ENCODE measurements at regions not wholly inside any gene's neighbourhood (a gene's known extent, or its start where the extent isn't known, plus 50 kb on each side); places are given as distances from the start of the nearest gene placed in this dataset.

DNA sequence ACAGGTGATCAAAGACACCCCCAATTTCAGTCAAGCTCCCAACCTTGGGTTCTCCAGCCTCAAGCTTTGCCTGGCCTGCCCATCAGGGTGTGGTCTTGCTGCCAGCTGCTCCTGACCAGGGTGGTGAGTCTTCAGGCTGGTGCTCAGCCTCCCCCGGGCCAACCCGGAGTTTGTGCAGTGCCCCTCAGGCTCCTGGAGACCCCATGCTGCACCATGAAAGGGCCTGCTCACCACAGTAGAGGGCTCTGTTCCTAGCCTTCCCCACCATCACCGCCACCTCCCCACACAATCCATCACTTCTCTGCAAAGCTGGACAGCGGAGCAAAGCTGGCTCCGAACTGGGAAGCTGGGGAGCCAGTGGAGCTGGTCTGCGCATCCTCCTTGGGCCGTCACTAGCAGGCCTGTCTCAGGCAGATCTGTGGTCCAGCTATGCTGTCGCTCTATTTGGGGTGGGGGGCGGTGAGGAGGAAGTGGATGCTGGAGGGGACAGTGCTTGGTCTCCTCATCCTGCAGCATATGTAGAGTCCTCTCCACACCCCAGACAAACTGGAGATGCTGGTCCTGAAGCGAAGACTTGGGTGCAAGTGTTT lies 88.5 kb upstream of the RPL38 start:
- DNase-seq (ENCODE audit: low spot score), result no peak
- WGBS, result 83% methylated on average over 10 of the region's 10 CpGs
- no peak for TF ChIP-seq CTCF (IDR thresholded peaks at IDR 0.05)
- TF ChIP-seq POLR2AphosphoS5 (IDR thresholded peaks at IDR 0.05), result no peak
- no peak for TF ChIP-seq POLR2A (IDR thresholded peaks at IDR 0.05)
- Histone ChIP-seq H3K36me3 (no peaks in the 10 kb centered on the region), H3K27ac (no peak overlapping the region), H3K4me3 (no peak overlapping the region), H3K27me3 (replicated peaks; ENCODE audit: insufficient read depth) (peaks cover 9% of the 10 kb centered on the region), H3K4me1 (replicated peaks) (no peaks in the 10 kb centered on the region), H3K9me3 (no peaks in the 10 kb centered on the region)
- intact Hi-C loops (cut with DNase I), result no loop called here

- H3K9me3 ChIP-seq, result no peaks in the 10 kb centered on the region
- H3K4me3 ChIP-seq, result no peak overlapping the region
- peaks cover 9% of the 10 kb centered on the region for H3K27me3 ChIP-seq (replicated peaks; ENCODE audit: insufficient read depth)
- no peaks in the 10 kb centered on the region for H3K4me1 ChIP-seq (replicated peaks)
- 50% methylated on average over 7 of the region's 7 CpGs for WGBS
- H3K27ac ChIP-seq, result no peak overlapping the region
- TF ChIP-seq CTCF (IDR thresholded peaks at IDR 0.05) (no peak), POLR2AphosphoS5 (IDR thresholded peaks at IDR 0.05) (no peak), POLR2A (IDR thresholded peaks at IDR 0.05) (no peak)
- intact Hi-C loops (cut with DNase I), result no loop called here
- H3K36me3 ChIP-seq, result no peaks in the 10 kb centered on the region
- DNase-seq (ENCODE audit: low spot score), result no peak
Measured at GRCh38 chr17:74115586-74115985, 87.9 kb upstream of the RPL38 start.

DNA sequence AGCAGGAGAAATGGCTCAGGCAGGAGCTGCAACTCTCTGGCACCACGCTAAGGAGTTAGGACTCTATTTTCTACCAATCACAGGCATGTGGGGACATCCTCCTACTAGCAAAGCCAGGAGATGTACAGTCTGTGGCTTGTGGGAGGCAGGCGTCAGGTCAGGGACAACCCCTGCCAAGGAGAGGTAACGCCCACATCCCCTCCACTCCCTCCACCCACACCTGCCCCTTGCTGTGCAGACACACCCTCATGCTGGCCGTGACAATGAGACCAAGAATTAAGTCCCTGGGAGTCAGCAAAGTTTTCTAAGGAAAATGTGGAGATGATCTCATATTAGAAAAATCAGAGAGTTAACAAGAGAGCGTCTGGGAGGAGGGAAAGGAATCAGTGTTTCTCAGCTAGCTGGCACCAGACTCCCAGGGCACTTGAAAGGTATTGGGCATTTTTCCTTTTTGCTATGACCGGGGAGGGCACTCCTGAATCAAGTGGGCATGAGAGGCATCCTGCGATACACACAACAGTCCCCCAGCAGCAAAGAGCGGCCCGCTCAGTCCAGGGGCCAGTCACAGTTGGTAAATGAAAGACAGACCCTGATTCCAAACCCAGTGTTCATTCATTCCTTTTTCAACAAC lies 87.3 kb upstream of the RPL38 start:
- Histone ChIP-seq H3K4me1 (replicated peaks) (no peaks in the 10 kb centered on the region), H3K27me3 (replicated peaks; ENCODE audit: insufficient read depth) (peaks cover 9% of the 10 kb centered on the region), H3K4me3 (no peak overlapping the region), H3K27ac (no peak overlapping the region), H3K36me3 (no peaks in the 10 kb centered on the region), H3K9me3 (no peaks in the 10 kb centered on the region)
- no peak for DNase-seq (ENCODE audit: low spot score)
- WGBS, result 44% methylated on average over 9 of the region's 9 CpGs
- no peak for TF ChIP-seq POLR2A (IDR thresholded peaks at IDR 0.05)
- no peak for TF ChIP-seq POLR2AphosphoS5 (IDR thresholded peaks at IDR 0.05)
- no peak for TF ChIP-seq CTCF (IDR thresholded peaks at IDR 0.05)
- intact Hi-C loops (cut with DNase I), result no loop called here

GRCh38 chr17:74117087-74117698 lies 86.3 kb upstream of the RPL38 start:
- H3K27ac ChIP-seq, result no peak overlapping the region
- H3K4me1 ChIP-seq (replicated peaks), result no peaks in the 10 kb centered on the region
- H3K4me3 ChIP-seq, result no peak overlapping the region
- TF ChIP-seq POLR2AphosphoS5 (IDR thresholded peaks at IDR 0.05) (no peak), CTCF (IDR thresholded peaks at IDR 0.05) (no peak), POLR2A (IDR thresholded peaks at IDR 0.05) (no peak)
- H3K9me3 ChIP-seq, result no peaks in the 10 kb centered on the region
- DNase-seq (ENCODE audit: low spot score), result no peak
- WGBS, result 78% methylated on average over 21 of the region's 21 CpGs
- intact Hi-C loops (cut with DNase I), result no loop called here
- H3K36me3 ChIP-seq, result no peaks in the 10 kb centered on the region
- H3K27me3 ChIP-seq (replicated peaks; ENCODE audit: insufficient read depth), result peaks cover 9% of the 10 kb centered on the region

GRCh38 chr17:74117999-74118421 lies 85.5 kb upstream of the RPL38 start:
- H3K4me1 ChIP-seq (replicated peaks), result no peaks in the 10 kb centered on the region
- no peaks in the 10 kb centered on the region for H3K9me3 ChIP-seq
- H3K27me3 ChIP-seq (replicated peaks; ENCODE audit: insufficient read depth), result peaks cover 9% of the 10 kb centered on the region
- H3K27ac ChIP-seq, result no peak overlapping the region
- WGBS, result 74% methylated on average over 4 of the region's 5 CpGs
- no peak for DNase-seq (ENCODE audit: low spot score)
- TF ChIP-seq POLR2A (IDR thresholded peaks at IDR 0.05) (no peak), CTCF (IDR thresholded peaks at IDR 0.05) (no peak), POLR2AphosphoS5 (IDR thresholded peaks at IDR 0.05) (no peak)
- intact Hi-C loops (cut with DNase I), result no loop called here
- no peaks in the 10 kb centered on the region for H3K36me3 ChIP-seq
- H3K4me3 ChIP-seq, result no peak overlapping the region

All from prostate gland (tissue), 2 donors.